HG02981 (cell line): ENCODE measurements at regions not wholly inside any gene's neighbourhood (a gene's known extent, or its start where the extent isn't known, plus 50 kb on each side); places are given as distances from the start of the nearest gene placed in this dataset.

Source experiments
- ATAC-seq: cut with Tn5 transposase; IDR thresholded peaks from one replicate; pipeline ENCODE4 v1.9.1; 2021; ENCODE audit warnings: mild to moderate bottlenecking, moderate library complexity; ENCODE audit not compliant: unreplicated experiment

DNA sequence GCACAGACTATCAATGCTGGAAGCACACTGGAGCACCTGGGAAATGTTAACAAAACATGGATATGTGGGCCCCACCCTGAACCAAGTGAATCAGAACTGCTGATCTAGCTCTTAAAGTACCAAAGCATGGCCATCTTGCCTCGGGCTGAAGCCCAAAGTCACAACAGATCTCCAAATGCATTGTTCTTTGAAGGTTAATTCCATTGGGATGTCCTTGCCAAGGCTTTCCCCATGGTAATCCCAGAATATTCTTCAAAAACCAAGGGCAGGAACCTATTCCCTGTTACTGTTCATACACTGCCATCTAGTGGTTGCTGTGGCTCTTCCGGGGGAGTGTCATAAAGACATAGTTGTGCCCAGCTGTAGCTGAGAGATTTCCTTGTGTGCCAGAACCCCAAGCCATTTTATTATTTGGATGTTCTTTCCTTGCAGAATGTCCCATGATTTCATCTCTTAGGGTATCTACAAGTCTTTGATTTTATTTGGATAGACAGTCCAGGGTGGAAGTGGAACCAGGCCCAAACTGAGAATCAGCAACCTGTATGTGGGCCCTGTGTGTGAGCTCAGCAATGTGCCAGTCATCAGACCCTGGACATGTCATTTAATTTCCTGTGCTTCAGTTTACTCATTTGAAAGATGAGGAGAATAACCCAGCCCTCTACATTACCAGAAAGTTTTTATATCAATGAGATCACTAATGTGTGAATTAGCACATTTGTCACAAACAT, 290.0 kb downstream of the ACTL7B start:
- ATAC-seq, result peak; percentile 63

DNA sequence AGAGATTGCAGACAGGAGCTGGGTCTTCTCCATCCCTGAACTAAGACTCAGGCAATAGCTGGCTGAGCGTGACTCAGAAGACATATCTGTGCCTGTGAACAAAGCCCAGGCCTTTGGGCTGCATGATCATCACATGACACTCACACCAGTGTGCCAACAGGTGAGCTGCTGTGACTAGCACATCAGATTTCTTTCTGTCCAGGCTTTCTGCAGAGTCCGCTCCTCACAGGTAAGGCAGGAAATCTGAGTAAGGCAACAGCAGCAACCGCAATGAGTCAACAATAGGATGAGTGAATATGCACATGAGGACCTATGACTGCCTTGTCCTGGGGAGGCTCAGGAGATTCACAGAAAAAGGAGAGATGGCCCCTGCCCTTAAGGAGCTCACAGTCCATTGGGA, 293.6 kb downstream of the ACTL7B start:
- ATAC-seq, result no peak

DNA sequence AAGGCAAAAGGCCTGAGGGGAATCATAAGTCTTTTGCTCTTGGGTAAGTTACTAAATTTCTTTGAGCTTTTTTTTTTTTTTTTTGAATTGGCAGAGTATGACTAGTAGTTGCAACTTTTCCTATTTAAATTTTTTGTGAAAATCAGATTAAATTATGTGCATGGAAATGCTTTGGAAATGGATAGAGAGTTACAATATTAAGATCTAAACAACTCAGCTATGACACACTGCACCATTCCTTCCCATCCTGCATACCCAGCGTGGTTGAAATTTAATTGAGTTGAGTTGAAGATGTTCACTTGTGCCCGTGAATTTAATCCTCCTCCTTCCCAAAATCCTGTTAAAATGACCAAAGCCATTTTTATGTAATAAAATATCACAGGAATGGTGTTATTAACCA, 296.4 kb downstream of the ACTL7B start:
- ATAC-seq, result no peak

DNA sequence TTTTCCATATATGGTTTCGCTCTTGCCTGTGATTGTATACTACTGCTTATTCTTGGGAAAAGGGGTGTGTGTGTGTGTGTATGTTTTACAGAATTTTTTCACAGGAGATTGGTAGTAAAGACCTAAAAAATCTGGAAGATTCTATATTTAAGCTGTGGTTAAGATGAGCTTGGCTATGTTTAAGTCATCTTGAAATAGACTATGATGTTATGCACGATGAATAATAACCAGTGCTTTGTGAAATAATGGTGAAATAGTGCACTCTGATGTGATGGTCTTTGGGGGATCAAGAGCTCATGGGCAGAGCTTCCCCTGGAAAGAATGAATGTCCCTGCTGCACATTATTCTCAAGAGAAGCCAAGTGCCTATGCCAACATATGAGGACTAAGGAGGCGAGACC, 301.0 kb downstream of the ACTL7B start:
- no peak for ATAC-seq

DNA sequence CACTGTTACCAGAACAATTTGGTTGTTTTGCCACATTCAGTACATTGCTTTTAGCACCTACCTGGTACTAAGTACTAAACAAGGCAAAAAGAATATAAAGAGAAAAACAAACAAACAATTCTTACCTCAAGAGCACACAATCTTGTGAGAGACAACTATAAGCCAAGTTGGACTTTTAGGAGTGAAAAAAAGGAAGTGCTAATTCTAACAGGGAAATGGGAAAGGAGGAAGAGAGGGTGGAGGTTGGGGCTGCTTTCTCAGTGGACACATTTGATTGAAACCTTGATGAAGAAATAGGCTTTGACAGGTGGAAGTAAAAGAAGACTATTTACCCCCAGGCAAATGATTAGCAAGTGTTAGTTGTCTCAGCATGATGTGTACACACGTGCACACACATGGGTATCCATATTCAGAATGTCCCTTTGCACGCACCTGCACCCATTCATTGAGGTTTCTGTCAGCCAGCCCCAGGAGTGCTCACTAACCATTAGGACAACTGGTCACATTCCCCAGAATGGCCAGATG, 302.6 kb downstream of the ACTL7B start:
- ATAC-seq, result no peak

DNA sequence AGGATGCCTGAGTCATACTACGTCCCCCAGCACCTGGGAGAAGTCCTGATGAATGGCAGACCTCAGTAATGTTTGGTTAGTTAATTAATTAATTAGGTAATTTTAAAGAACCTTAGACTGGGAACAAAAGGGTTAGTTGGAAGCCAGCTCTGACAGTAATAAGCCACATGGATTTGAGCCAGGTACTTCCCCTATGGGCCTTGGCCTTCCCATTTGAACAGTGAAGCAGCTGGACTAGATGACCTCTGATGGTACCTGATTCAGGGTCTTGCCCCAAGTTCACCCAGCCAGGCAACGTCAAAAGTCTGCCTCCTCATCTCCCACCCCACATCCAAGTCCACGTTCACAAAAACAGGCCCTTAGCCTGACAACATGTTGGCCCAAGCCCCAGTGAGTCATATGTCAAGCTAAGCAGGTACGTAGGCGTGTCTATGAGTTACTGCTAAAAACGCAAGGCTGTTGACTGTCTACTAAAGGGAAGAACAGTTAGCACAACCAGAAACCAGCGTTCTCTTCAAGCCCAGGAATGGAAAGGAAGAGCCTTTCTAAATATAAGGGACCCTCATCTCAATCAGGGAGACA, 303.2 kb downstream of the ACTL7B start:
- ATAC-seq, result no peak

DNA sequence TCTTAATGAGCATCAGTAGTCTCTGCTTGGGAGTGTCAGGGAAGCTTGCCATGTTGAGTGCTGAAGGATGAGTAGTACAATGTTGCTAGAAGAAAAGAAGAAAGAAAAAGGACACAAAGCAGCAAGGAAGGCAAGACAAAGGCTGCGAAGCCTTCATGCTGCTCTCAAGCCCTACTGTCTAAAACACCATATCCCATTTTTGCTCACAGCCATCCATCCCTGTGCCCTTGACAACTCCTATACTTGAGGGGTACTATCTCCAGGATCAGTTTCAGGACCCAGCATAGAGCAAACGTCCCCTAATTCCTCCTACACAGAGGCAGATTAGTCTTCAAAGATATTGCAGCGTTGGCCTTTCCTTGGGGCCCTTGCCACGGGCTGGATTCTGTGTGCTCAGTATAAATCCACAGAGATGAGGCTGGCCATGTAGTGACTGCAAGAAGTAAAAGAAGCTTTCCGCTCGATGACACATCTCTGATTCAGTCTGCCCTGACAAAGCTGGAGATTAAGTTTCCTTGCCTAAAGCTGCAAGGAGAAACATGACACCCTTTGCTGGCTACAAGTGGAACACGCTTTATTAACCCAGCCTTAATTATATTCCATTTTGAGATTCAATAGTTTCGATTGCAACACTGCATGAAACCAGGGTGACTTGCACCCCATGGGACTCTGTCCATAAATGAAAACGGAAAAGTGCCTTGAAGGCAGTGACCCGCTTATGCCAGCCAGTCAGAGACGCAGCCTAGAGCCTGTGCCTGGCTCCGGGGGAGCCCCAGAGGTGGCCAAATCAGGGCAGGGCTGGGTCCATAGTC, 304.6 kb downstream of the ACTL7B start:
- ATAC-seq, result no peak

DNA sequence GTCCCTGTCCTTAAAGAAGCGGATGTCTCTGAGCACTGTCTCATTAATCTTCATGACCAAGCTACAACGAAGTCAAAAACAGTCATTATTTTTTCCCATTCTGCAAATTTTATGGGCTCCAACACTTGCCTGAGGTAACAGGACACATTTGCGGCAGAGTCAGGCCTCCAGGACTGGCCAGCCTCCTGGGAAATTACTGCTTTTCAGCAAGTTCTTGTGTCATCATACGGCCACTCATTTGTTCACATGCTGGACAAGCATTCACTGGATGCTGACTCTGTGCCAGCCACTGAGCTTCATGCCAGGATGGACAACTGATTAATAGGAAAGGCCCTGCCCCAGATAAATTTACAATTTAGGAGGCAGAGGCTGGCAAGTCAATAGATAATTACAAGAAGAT, 305.7 kb downstream of the ACTL7B start:
- ATAC-seq, result no peak

DNA sequence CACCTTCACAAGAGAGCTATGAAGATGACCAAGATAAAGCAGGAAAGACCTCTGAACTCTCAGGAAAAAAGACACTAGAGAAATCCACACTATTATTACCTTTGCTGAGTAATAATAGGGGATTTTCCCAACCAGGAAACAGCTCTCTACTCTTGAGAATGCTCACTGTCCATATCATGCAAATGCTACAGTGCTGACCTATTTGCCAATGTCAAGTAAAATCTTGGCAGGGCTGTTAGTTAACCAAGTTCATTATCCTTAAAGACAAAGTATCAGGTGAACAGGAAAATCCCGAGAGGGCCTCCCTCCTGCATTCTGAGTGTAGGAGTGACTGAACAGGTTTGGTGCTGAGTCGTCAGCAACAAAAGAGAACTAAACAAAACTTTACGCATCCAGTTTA, 306.6 kb downstream of the ACTL7B start:
- ATAC-seq, result no peak

DNA sequence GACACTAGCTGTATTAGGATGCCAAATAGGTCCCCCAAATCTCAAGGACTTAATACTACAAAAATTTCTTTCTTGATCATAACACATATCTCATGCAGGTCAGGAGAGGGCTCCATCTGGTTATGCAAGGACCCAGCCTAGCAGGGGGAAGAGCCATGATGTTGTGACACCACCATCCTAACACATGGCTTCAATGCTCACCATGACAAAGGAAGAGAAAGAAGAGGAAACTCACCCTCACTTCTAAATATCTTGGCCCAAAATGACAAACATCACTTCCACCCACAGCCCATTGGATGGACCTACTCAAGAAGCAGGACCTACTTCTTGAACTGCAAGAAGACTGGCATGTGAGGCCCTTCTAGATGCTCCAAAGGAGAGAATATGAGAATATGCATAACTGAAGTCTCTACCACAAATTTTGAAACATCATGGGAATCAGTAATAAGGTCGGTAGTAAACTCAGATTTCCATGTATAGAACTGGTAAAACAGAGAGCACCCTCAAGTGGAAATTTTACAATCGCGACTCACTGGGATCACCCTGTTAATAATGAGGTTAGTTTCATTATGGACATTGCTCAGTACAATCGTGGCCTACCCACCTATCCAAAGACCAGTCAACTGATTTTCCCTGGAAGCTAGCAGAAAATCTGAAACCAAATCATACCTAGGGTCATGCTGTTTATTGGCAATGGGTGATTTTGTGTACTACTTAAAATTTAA, 308.2 kb downstream of the ACTL7B start:
- no peak for ATAC-seq

DNA sequence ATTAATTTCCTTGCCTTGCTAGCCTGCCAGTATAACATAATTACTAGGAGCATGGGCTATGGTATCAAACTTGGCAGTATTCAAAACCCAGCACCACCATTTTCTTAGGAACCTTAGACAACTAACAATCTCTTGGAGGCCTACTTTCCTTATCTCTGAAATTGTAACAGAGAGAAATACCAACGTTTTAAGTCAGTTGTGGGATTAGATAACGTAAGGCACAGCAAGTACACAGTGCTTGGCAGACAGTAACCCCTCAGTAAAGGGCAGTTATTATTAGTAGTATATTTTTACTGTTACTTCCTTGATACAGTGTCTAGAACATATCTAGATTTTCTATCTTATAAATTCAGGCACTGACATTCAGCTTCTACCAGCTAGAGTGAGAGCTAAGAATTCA, 309.6 kb downstream of the ACTL7B start:
- no peak for ATAC-seq

DNA sequence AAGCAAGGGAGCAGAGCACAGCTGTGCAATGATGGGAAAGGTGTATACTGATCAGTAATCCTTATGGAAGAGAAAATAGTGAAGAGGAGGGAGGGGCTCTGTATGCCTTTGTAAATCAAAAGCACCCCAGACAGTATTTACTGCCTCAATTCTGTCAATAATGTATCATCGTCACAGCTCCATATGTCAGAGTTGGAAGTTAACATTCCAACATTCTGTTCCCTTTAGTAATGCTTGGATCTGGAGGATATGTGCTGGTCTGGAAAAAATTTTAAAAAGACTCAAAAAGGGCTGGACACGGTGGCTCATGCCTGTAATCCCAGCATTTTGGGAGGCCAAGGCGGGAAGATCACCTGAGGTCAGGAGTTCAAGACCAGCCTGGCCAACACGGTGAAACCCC, 310.4 kb downstream of the ACTL7B start:
- ATAC-seq, result no peak

DNA sequence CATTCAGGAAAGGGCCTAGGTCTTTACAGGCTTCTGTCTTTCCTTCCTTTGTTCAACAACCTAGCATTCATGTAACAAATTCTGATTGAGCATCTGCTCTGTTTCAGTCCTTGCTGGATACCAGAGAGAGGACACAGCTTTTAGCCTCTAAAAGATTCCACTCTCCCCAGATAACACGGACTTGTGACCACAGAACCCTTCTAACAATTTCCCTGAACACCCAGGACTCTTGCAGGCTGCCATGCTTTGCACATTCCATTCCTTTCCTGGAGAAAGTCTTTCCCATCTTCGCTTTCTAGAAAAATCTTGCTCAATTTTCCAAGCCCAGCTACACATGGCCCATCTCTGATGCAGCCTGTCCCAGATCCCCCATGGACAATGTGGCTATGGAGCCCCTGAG, 310.9 kb downstream of the ACTL7B start:
- ATAC-seq, result no peak

DNA sequence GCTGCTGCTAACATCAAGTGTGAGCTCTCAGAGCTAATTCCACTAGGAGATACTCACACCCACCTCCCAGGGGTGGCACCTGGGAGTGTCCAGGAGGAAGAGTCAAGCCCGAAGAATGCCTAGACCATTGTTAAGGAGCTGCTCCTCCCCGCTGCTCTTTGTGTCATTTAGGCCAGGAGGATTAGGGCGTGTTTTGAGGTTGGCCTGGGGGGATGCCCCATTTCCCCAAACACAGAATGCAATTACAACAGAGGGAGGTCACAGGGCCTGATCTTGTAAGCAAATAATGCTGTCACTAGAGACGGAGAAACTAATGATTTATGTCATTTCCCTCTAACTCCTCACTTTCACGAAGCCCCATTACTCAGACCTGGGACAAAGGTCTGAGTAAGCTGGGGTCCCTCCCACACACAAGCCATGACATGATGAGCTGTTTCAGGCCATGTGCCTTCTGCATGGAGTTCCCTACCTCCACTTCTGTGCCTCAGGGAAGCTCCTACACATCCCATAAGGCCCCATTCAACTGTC, 312.5 kb downstream of the ACTL7B start:
- ATAC-seq, result no peak

DNA sequence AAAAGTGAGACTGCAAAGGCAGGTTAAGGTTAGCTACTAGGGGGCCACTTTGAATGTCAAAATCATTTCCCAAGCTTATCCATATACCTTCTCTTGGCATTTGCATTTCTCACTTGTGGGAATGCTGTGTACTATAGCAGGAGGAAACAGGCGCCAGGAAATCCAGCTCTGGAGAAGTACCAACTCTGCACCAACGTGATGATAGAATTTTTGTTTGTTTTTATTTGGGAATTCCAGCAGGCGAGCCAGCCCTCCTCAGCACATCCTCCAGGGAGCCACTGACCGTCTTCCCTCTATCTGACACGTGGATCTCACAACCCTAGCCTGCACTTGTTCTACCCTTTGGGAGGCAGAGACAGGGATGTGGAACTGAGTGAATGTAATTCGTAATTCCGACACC, 318.0 kb downstream of the ACTL7B start:
- no peak for ATAC-seq

DNA sequence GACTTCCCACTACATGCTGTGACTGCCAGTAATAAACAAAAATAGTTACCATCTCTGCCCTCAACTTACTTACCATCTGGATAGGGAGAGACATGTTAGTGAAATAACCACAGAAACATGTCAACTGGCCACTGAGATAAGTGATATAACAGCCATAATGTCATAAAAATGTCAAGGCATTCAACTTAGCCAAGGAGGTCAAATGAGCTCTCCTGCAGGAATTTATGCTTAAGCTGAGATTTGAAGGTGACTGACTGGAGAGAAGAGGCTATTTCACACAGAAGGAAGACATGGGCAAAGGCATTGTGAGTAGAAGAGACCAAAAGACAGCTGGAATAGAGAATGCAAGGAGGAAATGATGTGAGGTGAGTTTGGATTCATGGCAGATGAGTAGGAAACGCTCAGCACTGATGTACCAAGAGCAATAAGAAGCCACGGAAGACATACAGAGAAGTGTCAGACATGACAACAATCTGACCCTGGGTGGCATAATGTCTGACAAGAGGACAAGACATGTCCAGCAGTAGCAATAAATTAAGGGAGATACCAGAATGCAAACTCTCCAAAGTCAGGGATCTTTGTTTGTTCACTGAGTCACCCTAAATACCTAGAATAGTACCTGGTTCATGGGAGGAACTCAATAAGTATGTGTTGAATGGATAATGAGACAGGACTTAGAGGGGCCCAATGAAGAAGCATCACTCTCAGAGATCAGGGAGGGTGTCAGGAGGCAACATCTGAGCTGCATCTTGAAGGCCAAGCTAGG, 318.8 kb downstream of the ACTL7B start:
- ATAC-seq, result no peak

DNA sequence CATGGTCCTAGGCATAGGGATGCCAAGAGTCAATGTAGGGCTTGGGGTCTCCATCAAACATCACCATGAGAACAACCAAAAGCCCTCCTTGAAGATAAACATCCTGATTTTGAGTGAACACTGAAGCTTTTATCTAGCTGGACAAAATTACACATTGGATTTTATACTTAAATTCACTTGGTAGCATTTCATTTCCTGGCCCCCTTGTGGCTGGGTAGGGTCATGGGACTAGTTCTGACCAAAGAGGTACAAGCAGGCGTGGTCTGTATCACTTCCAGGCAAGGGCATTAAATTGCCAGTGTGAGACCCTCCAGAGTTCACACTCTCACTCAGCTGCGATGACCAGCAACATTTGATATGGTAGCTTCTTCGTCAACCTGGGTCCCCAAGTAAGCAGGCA, 320.3 kb downstream of the ACTL7B start:
- peak; percentile 72 for ATAC-seq

DNA sequence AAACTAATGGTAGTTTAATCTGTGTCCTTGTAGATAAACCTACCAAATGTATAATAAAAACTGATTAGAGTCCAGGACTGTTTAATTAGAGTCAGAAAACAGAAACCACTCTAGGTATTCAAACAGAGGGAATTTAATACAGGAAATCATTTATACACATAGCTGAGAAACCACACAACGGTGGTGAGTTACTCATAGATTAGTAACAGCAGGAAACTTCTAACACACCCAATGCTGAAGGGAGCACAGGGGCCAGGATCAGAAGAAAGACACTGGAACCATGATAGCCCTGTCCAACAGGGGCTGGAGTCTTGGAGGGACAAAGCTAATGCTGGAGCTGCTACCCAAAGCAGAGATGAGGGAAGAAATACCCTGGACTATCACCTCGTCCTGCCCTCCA, 321.0 kb downstream of the ACTL7B start:
- no peak for ATAC-seq

DNA sequence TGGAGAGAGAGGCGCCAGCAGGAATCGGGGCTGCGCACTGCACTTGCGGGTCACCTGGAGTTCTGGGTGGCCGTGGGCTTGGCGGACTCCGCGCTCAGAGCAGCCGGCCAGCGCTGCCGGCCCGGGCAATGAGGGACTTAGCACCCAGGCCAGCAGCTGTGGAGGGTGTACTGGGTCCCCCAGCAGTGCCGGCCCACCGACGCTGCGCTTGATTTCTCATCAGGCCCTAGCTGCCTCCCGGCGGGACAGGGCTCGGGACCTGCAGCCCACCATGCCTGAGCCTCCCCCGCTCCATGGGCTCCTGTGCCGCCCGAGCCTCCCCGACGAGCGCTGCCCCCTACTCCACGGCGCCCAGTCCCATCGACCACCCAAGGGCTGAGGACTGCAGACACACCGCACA, 325.6 kb downstream of the ACTL7B start:
- no peak for ATAC-seq

DNA sequence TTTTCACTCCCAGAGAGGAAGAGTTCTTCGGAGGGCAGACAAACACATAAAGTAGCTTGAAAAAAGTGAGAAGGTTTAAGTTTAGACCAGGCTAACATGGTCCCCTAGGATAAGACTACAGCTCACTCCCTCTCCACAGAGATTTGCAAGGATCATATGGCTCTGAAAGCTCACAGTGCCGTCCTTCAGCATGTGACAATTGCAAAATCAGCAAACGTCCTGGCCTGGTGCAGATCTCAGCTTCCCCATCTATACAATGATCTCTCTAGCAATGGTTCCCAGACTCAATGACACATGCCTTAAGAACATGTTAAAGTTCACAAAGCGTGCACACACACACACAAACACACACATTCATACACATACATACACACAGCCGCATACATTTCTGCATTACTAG, 327.6 kb downstream of the ACTL7B start:
- no peak for ATAC-seq
